Lower lobe of right lung (tissue), 2 donors: ENCODE measurements at regions not wholly inside any gene's neighbourhood (a gene's known extent, or its start where the extent isn't known, plus 50 kb on each side); places are given as distances from the start of the nearest gene placed in this dataset.

ENCODE experiments used
- ATAC-seq, 2 donors: fragments of 200-7000 bp; cut with Tn5 transposase; one replicate each; pipeline ENCODE4 v1.9.1; 2020 to 2022; ENCODE audit warnings: mild to moderate bottlenecking in 2 of 2, moderate library complexity in 2 of 2
- DNase-seq: peaks from one replicate; pipeline ENCODE4 v3.0.0-alpha.2; 2020
- H3K27ac ChIP-seq: fragments of 200-600 bp; one replicate; pipeline ENCODE4 v1.8.0; 2022
- H3K27me3 ChIP-seq: fragments of 200-600 bp; one replicate; pipeline ENCODE4 v1.8.0; 2022; ENCODE audit warnings: low read depth
- H3K36me3 ChIP-seq: fragments of 200-600 bp; one replicate; pipeline ENCODE4 v1.8.0; 2022; ENCODE audit warnings: mild to moderate bottlenecking
- H3K4me1 ChIP-seq: fragments of 200-600 bp; one replicate; pipeline ENCODE4 v1.8.0; 2022
- H3K4me3 ChIP-seq: fragments of 200-600 bp; one replicate; pipeline ENCODE4 v1.8.0; 2022; ENCODE audit warnings: mild to moderate bottlenecking
- H3K9me3 ChIP-seq: fragments of 200-600 bp; one replicate; pipeline ENCODE4 v1.8.0; 2022
- intact Hi-C: fragments of 100-400 bp; cut with DNase I; formaldehyde crosslinking; loops from one replicate; pipeline ENCODE4 v1.11.0; 2022
- TF ChIP-seq, protein P1 (sequence below): fragments of 200-600 bp; IDR thresholded peaks from one replicate; pipeline ENCODE4 v1.8.0; 2022; ENCODE audit warnings: antibody characterized with exemption, mild to moderate bottlenecking
- donor health status: DM: no; HTN: yes; CAD: no; lungs with severe emphysema.

DNA sequence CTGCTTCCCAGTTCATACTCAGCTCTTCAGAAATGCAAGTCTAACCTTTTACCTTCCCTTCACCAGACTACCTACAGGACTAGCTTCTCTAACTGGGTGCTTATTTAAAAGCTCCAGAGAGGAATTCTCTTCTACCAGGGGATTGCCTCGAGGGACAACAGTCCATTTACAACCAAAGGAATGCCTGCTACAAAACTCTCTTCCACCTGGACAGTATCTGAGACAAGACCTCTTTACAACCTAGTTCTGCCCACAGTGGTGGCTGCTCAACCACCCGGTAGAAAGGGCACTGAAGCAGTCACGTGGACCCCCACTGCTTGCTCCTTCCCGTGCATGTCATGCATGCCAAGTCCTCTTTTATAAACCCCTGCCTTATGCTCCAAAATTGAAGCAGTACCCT is 158.1 kb upstream of the ANXA10 start:
- Histone ChIP-seq H3K36me3 (no peaks in the 10 kb centered on the region), H3K4me3 (no peak overlapping the region), H3K27me3 (no peaks in the 10 kb centered on the region), H3K27ac (no peak overlapping the region), H3K4me1 (no peaks in the 10 kb centered on the region), H3K9me3 (no peaks in the 10 kb centered on the region)
- DNase-seq (no peak), ATAC-seq (no peak)
- TF ChIP-seq, protein P1, sequence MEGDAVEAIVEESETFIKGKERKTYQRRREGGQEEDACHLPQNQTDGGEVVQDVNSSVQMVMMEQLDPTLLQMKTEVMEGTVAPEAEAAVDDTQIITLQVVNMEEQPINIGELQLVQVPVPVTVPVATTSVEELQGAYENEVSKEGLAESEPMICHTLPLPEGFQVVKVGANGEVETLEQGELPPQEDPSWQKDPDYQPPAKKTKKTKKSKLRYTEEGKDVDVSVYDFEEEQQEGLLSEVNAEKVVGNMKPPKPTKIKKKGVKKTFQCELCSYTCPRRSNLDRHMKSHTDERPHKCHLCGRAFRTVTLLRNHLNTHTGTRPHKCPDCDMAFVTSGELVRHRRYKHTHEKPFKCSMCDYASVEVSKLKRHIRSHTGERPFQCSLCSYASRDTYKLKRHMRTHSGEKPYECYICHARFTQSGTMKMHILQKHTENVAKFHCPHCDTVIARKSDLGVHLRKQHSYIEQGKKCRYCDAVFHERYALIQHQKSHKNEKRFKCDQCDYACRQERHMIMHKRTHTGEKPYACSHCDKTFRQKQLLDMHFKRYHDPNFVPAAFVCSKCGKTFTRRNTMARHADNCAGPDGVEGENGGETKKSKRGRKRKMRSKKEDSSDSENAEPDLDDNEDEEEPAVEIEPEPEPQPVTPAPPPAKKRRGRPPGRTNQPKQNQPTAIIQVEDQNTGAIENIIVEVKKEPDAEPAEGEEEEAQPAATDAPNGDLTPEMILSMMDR: no peak
- intact Hi-C loops: no loop called here

DNA sequence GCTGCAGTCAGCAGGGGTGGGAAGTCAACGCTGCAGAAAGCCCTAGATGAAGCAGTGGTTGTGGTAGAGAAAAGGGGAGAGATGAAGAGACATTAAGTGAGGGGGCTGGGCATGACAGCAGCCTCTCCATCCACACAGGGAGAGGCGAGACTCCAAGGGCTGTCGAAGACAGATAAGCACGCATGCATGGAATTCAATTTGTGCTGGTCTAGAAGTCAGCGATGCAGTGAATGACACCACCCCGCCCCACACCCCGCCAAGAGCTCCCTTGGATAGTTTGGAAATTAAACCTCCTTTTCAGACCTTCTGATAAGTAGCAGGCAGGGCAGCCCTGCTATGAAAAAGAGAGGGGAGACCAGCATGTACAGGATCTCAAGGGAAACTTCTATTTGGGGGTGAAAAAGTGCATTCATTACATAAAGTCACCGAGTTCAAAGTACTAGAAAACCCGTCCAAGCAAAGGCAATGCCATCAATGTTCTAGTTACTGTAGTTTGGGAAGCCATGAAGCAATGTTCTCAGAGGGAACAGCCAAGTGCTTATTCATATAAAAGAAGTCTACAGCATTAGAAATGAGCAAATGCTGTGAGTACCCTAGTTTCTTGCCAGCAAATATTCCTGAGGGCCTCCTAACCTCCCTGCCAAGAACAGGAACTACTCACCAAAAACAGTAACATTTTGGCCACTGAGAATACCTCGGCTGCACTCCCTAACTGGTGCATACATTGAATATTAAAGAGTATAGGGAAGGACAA is 152.3 kb upstream of the ANXA10 start:
- no peaks in the 10 kb centered on the region for H3K4me1 ChIP-seq
- no peaks in the 10 kb centered on the region for H3K27me3 ChIP-seq
- H3K36me3 ChIP-seq: no peaks in the 10 kb centered on the region
- no peaks in the 10 kb centered on the region for H3K9me3 ChIP-seq
- no peak for ATAC-seq
- no peak for DNase-seq
- intact Hi-C loops: no loop called here
- no peak overlapping the region for H3K4me3 ChIP-seq
- no peak overlapping the region for H3K27ac ChIP-seq
- TF ChIP-seq, protein P1: no peak

DNA sequence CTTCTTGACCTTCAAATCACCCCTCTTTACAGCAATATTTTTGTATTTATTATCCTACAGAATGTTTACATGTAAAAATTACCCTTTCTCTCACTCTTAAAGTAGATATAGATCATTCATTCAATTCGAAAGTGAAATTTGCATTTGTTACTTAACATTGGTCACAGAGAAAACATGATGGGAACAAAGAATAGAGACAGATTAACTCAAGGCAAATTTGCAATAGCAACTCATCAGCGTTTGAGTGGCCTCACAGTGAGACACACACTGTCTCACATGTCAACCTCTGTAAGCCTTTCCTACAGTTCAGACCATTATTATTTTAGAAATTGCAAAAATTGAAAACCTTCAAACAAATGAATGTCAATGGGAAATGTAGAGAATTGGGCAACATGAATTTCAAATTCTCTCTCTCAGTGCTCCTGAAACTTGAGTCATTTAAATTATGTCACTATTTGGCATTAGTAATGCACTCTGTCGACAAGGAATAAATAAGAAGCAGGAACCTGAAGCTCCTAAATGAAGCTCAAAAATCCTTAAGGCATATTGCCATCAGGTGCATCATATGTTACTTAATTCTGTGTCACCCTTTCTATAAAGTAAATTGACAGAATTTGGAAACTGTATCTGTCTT is 148.3 kb upstream of the ANXA10 start:
- no peaks in the 10 kb centered on the region for H3K9me3 ChIP-seq
- no peaks in the 10 kb centered on the region for H3K27me3 ChIP-seq
- no peak overlapping the region for H3K27ac ChIP-seq
- H3K4me1 ChIP-seq: no peaks in the 10 kb centered on the region
- intact Hi-C loops: no loop called here
- no peaks in the 10 kb centered on the region for H3K36me3 ChIP-seq
- DNase-seq: no peak
- ATAC-seq: no peak
- H3K4me3 ChIP-seq: no peak overlapping the region
- TF ChIP-seq, protein P1: no peak

DNA sequence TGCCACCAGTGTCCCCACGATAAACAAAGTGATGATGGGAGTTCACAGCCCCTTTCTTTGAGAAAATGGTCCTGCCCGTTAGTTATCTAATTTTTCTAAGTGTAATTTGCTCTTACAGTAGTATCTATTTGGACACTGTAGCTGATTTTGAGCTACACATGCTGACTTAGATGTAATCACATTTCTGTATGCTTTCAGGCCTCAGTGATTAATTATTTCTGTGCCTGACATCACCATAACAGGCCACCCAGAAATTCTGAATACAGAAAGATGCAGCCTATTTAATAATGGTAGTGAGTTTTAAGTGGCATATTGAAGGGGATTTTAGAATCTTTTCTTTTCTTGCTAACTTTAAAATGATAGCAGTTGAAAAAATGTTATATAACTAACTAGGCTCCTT is 147.6 kb upstream of the ANXA10 start:
- DNase-seq (no peak), ATAC-seq (no peak)
- no peak overlapping the region for H3K4me3 ChIP-seq
- no peaks in the 10 kb centered on the region for H3K27me3 ChIP-seq
- H3K9me3 ChIP-seq: no peaks in the 10 kb centered on the region
- H3K36me3 ChIP-seq: no peaks in the 10 kb centered on the region
- no peaks in the 10 kb centered on the region for H3K4me1 ChIP-seq
- TF ChIP-seq, protein P1: no peak
- intact Hi-C loops: no loop called here
- no peak overlapping the region for H3K27ac ChIP-seq

DNA sequence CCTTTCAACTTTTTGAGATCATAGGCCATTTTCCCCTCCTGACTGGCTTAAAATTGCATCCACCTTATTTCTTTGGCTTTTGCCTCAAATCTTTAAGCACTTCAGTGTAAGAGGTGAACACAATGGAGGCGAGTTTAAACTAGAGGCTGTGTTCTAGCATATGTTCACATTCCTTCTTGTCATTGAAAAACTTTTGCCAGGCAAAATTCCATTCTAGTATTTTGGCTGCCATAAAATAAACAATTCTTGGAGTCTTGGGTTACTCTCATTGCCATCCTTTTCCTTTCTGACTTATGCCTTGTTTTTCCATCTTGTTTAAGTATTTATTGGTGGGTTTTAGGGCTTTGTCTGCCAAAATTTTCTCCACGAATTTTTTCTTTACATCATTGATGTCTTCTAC is 137.3 kb upstream of the ANXA10 start:
- Histone ChIP-seq H3K4me1 (no peaks in the 10 kb centered on the region), H3K9me3 (peaks cover 5% of the 10 kb centered on the region), H3K27ac (no peak overlapping the region), H3K4me3 (no peak overlapping the region), H3K27me3 (no peaks in the 10 kb centered on the region), H3K36me3 (no peaks in the 10 kb centered on the region)
- TF ChIP-seq, protein P1: no peak
- no peak for ATAC-seq
- intact Hi-C loops: no loop called here
- no peak for DNase-seq
